Astrocyte of the spinal cord (primary cell): ENCODE measurements at regions not wholly inside any gene's neighbourhood (a gene's known extent, or its start where the extent isn't known, plus 50 kb on each side); places are given as distances from the start of the nearest gene placed in this dataset.
"Not testable (repeated sequence)": the region's sequence is repeated elsewhere in the genome, so short reads cannot be mapped to it uniquely, and the experiment has no call there.

Source experiments
- DNase-seq: peaks from one replicate; pipeline ENCODE4 v3.0.0; 2011; ENCODE audit warnings: low read depth, low spot score
- H3K4me3 ChIP-seq: 2 replicates; pipeline ENCODE4 v1.5.1; 2011; ENCODE audit warnings: low read depth, mild to moderate bottlenecking, low read length, moderate library complexity
- CTCF ChIP-seq: IDR thresholded peaks from 2 replicates; pipeline ENCODE4 v1.5.1; 2012; ENCODE audit warnings: low read depth, mild to moderate bottlenecking, low read length, inconsistent platforms
- in situ Hi-C: cut with HindIII; loops from 2 replicates; pipeline ENCODE4 v1.10.0; 2017; ENCODE audit warnings: low sequenced_read_pairs

GRCh38 chr9:71269859-71270258 lies 148.4 kb upstream of the TRPM3 start:
- H3K4me3 ChIP-seq: no peak overlapping the region
- no peak for TF ChIP-seq CTCF
- in situ Hi-C loops: no loop called here
- no peak for DNase-seq

- DNase-seq: no peak
- in situ Hi-C loops: no loop called here
- TF ChIP-seq CTCF: no peak
- no peak overlapping the region for H3K4me3 ChIP-seq
These were observed 147.6 kb upstream of the TRPM3 start for GRCh38 chr9:71268871-71269635.

GRCh38 chr9:71263451-71263850 lies 142.0 kb upstream of the TRPM3 start:
- H3K4me3 ChIP-seq: no peak overlapping the region
- no peak for DNase-seq
- TF ChIP-seq CTCF: no peak
- in situ Hi-C loops: no loop called here

- H3K4me3 ChIP-seq, in situ Hi-C loops, DNase-seq: not testable (repeated sequence)
These were observed 139.0 kb upstream of the TRPM3 start for GRCh38 chr9:71260419-71260818.

- in situ Hi-C loops: no loop called here
- no peak overlapping the region for H3K4me3 ChIP-seq
- no peak for DNase-seq
- no peak for TF ChIP-seq CTCF
These were observed 133.3 kb upstream of the TRPM3 start for GRCh38 chr9:71254592-71255277.

GRCh38 chr9:71253011-71253410 lies 131.6 kb upstream of the TRPM3 start:
- no peak for TF ChIP-seq CTCF

GRCh38 chr9:71250581-71250980 lies 129.2 kb upstream of the TRPM3 start:
- TF ChIP-seq CTCF: no peak
- no peak overlapping the region for H3K4me3 ChIP-seq
- no peak for DNase-seq
- in situ Hi-C loops: no loop called here

More at GRCh38 chr9:71253011-71253410, 131.6 kb upstream of the TRPM3 start:
- no peak overlapping the region for H3K4me3 ChIP-seq
- in situ Hi-C loops: no loop called here
- no peak for DNase-seq
